ENCODE measurements at regions not wholly inside any gene's neighbourhood (a gene's known extent, or its start where the extent isn't known, plus 50 kb on each side); places are given as distances from the start of the nearest gene placed in this dataset.

DNA sequence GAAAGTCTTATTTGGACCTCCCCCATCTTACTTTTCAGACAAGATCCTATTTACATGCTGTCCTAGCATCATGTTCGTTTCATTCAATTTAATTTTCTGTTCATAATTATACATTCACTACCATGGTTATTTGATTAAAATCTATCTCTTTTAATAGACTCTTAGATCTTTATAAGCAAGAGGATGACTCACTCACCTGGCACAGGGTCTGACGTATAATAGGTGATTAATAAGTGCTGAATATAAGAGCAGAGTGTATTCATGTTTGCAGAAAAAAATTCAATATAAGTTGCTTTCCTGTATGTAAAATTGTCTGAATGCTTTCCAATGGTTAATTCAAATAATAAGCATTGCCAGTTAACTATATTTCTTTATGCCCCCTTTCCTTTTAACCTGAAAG, 165.5 kb upstream of the CBLB start:
- DNase-seq: no peak
- H3K27me3 ChIP-seq: no peaks in the 10 kb centered on the region
- H3K27ac ChIP-seq: no peak overlapping the region
- no peaks in the 10 kb centered on the region for H3K36me3 ChIP-seq
- H3K9me3 ChIP-seq: no peaks in the 10 kb centered on the region
- TF ChIP-seq, protein P1, sequence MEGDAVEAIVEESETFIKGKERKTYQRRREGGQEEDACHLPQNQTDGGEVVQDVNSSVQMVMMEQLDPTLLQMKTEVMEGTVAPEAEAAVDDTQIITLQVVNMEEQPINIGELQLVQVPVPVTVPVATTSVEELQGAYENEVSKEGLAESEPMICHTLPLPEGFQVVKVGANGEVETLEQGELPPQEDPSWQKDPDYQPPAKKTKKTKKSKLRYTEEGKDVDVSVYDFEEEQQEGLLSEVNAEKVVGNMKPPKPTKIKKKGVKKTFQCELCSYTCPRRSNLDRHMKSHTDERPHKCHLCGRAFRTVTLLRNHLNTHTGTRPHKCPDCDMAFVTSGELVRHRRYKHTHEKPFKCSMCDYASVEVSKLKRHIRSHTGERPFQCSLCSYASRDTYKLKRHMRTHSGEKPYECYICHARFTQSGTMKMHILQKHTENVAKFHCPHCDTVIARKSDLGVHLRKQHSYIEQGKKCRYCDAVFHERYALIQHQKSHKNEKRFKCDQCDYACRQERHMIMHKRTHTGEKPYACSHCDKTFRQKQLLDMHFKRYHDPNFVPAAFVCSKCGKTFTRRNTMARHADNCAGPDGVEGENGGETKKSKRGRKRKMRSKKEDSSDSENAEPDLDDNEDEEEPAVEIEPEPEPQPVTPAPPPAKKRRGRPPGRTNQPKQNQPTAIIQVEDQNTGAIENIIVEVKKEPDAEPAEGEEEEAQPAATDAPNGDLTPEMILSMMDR (IDR thresholded peaks at IDR 0.05): no peak
- TF ChIP-seq EP300 (IDR thresholded peaks at IDR 0.05; ENCODE audit: low read depth): no peak
- no peak for TF ChIP-seq POLR2A (IDR thresholded peaks at IDR 0.05)
- no peak for TF ChIP-seq POLR2AphosphoS5 (IDR thresholded peaks at IDR 0.05)
- no peaks in the 10 kb centered on the region for H3K4me1 ChIP-seq
- H3K4me3 ChIP-seq: no peak overlapping the region
- in situ Hi-C loops (cut with MboI; ENCODE audit: low pct_ligation_motif_present in 1 of 4, low pct_unique_long_range_greater_than_20kb in 1 of 4, low sequenced_read_pairs in 3 of 4) (no loop called here), intact Hi-C loops (cut with DNase I; ENCODE audit: low total_unique reads) (no loop called here)
- WGBS, 2 donors (ENCODE audit: low coverage in 1 of 2): 73 to 86% methylated on average over 2 of the region's 2 CpGs

DNA sequence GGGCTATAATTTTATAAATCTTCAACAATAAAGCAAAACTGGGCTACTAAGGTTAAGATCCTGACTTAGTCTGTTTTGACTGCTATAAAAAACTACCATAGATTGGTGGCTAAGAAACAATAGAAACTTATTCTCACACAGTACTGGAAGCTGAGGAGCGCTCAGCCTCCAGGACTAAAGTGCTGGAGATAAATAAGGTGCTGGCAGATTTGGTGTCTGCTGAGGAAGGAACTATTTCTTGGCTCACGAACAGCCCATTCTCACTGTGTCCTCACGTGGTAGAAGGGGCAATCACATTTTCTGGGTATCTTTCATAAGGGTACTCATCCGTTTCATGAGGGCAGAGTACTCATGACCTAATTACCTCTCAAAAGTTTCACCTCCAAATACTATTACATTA, 166.8 kb upstream of the CBLB start:
- in situ Hi-C loops (cut with MboI; ENCODE audit: low pct_ligation_motif_present in 1 of 4, low pct_unique_long_range_greater_than_20kb in 1 of 4, low sequenced_read_pairs in 3 of 4) (no loop called here), intact Hi-C loops (cut with DNase I; ENCODE audit: low total_unique reads) (no loop called here)
- H3K4me1 ChIP-seq: no peaks in the 10 kb centered on the region
- H3K27ac ChIP-seq: no peak overlapping the region
- H3K27me3 ChIP-seq: no peaks in the 10 kb centered on the region
- DNase-seq: no peak
- 83 to 100% methylated on average over 2 to 4 of the region's 4 CpGs for WGBS, 2 donors (ENCODE audit: low coverage in 1 of 2)
- H3K36me3 ChIP-seq: no peaks in the 10 kb centered on the region
- TF ChIP-seq EP300 (IDR thresholded peaks at IDR 0.05; ENCODE audit: low read depth): no peak
- H3K4me3 ChIP-seq: no peak overlapping the region
- no peaks in the 10 kb centered on the region for H3K9me3 ChIP-seq

DNA sequence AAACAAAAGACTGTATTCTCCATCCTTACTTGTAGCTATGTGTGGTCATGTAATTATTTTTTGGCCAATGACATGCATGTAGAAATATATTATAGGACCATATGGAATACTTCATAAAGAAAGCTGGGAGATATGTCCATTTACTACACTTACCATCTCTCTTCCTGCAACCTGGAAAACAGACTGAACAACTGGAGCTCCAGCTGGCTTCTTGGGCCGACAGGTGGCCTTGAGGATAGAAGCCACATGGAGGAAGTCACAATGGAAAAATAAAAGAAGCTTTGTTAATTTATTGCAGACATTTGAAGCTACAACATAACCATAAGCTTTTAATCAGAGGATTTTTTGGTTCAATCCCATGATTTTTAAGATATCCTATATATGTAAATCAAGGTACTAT, 167.9 kb upstream of the CBLB start:
- intact Hi-C loops (cut with DNase I; ENCODE audit: low total_unique reads) (no loop called here), in situ Hi-C loops (cut with MboI; ENCODE audit: low pct_ligation_motif_present in 1 of 4, low pct_unique_long_range_greater_than_20kb in 1 of 4, low sequenced_read_pairs in 3 of 4) (no loop called here)
- H3K27ac ChIP-seq: no peak overlapping the region
- H3K4me1 ChIP-seq: no peaks in the 10 kb centered on the region
- H3K4me3 ChIP-seq: no peak overlapping the region
- H3K36me3 ChIP-seq: no peaks in the 10 kb centered on the region
- H3K27me3 ChIP-seq: no peaks in the 10 kb centered on the region
- no peaks in the 10 kb centered on the region for H3K9me3 ChIP-seq
- 50 to 61% methylated on average over 1 of the region's 1 CpG for WGBS, 2 donors (ENCODE audit: low coverage in 1 of 2)
- DNase-seq: no peak
- TF ChIP-seq, protein P1 (IDR thresholded peaks at IDR 0.05): no peak
- TF ChIP-seq POLR2AphosphoS5 (IDR thresholded peaks at IDR 0.05) (no peak), POLR2A (IDR thresholded peaks at IDR 0.05) (no peak), EP300 (IDR thresholded peaks at IDR 0.05; ENCODE audit: low read depth) (no peak)

DNA sequence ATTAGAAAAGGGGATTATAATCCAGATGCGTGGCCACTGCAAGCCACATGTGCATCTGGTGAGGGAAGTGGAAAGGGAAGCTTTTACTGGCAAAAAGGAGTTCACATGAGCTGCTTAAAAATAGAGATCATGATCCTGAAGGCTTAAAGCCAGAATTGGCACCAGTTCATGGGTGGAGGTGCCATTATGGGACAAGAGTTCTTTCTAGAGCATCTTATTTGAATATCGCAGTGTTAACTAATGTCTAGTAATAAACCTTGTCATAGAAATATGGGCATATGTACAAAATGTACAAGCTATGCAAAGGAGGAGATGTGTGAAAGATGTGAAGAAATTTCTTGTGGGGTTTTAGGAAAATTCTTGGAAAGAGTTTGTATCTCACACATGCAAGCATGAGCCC, 178.4 kb upstream of the CBLB start:
- in situ Hi-C loops (cut with MboI; ENCODE audit: low pct_ligation_motif_present in 1 of 4, low pct_unique_long_range_greater_than_20kb in 1 of 4, low sequenced_read_pairs in 3 of 4): no loop called here
- TF ChIP-seq POLR2AphosphoS5 (IDR thresholded peaks at IDR 0.05) (no peak), EP300 (IDR thresholded peaks at IDR 0.05; ENCODE audit: low read depth) (no peak), POLR2A (IDR thresholded peaks at IDR 0.05) (no peak)
- TF ChIP-seq, protein P1 (IDR thresholded peaks at IDR 0.05): no peak
- DNase-seq: no peak
- Histone ChIP-seq H3K4me1 (no peaks in the 10 kb centered on the region), H3K27me3 (no peaks in the 10 kb centered on the region), H3K36me3 (no peaks in the 10 kb centered on the region), H3K4me3 (no peak overlapping the region), H3K9me3 (no peaks in the 10 kb centered on the region), H3K27ac (no peak overlapping the region)
- WGBS, 2 donors (ENCODE audit: low coverage in 1 of 2): 92 to 95% methylated on average over 2 of the region's 2 CpGs
- intact Hi-C loops (cut with DNase I; ENCODE audit: low total_unique reads): no loop called here

DNA sequence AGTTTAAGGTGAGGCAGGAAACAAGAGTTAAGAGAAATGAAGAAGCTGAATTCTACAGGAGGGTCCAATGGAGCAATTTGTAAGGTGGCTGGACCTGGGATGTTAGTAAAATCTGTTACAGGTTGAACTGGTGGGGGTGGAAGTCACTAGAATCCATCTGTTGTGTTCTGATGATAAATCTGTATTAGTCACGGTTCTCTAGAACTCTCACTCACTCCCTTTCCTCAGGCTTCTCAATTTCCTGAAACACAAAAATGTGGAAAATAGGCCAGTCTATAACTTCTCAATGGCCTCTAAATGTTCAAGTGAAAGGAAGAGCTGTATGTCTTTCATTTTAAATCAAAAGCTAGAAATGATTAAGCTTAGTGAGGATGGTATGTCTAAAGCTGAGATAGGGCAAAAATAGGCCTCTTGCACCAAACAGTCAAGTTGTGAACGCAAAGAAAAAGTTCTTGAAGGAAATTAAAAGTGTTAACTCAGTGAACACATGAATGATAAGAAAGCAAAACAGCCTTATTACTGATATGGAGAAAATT, 180.2 kb upstream of the CBLB start:
- H3K27me3 ChIP-seq: no peaks in the 10 kb centered on the region
- WGBS, 2 donors (ENCODE audit: low coverage in 1 of 2): 89 to 94% methylated on average over 2 of the region's 2 CpGs
- no peak for DNase-seq
- H3K27ac ChIP-seq: no peak overlapping the region
- no peaks in the 10 kb centered on the region for H3K4me1 ChIP-seq
- H3K9me3 ChIP-seq: no peaks in the 10 kb centered on the region
- TF ChIP-seq, protein P1 (IDR thresholded peaks at IDR 0.05): no peak
- no peak for TF ChIP-seq POLR2A (IDR thresholded peaks at IDR 0.05)
- no peak overlapping the region for H3K4me3 ChIP-seq
- in situ Hi-C loops (cut with MboI; ENCODE audit: low pct_ligation_motif_present in 1 of 4, low pct_unique_long_range_greater_than_20kb in 1 of 4, low sequenced_read_pairs in 3 of 4) (no loop called here), intact Hi-C loops (cut with DNase I; ENCODE audit: low total_unique reads) (no loop called here)
- no peaks in the 10 kb centered on the region for H3K36me3 ChIP-seq

Measured in transverse colon (tissue), 4 donors.